ENCODE measurements at regions not wholly inside any gene's neighbourhood (a gene's known extent, or its start where the extent isn't known, plus 50 kb on each side); places are given as distances from the start of the nearest gene placed in this dataset.

GRCh38 chrX:141301017-141301416 lies 58.7 kb upstream of the SPANXC start:
- TF ChIP-seq CTCF (optimal IDR thresholded peaks at IDR 0.05 in 1 of 3, IDR thresholded peaks at IDR 0.05 in 1 of 3, conservative IDR thresholded peaks at IDR 0.05 in 1 of 3; ENCODE audit: extremely low read depth in 1 of 3, insufficient read depth in 2 of 3, low read length in 3 of 3) (no peak), EZH2 (IDR thresholded peaks at IDR 0.05; ENCODE audit: low read length) (no peak)
